HepG2 (cell line): ENCODE measurements at regions not wholly inside any gene's neighbourhood (a gene's known extent, or its start where the extent isn't known, plus 50 kb on each side); places are given as distances from the start of the nearest gene placed in this dataset.

ENCODE experiments used
- HOMEZ ChIP-seq: IDR thresholded peaks from 2 replicates; pipeline ENCODE4 v1.6.1; 2016; ENCODE audit warnings: low read depth
- KIAA2018 ChIP-seq: sonication (generic); formaldehyde crosslinking; IDR thresholded peaks from 2 replicates; pipeline ENCODE4 v1.5.0; 2020; ENCODE audit warnings: mild to moderate bottlenecking, missing genetic modification reagents, borderline replicate concordance
- MEIS1 ChIP-seq: sonication (generic); formaldehyde crosslinking; IDR thresholded peaks from 2 replicates; pipeline ENCODE4 v1.9.0; 2021; ENCODE audit warnings: mild to moderate bottlenecking, missing genetic modification reagents, moderate library complexity, borderline replicate concordance
- NCOA1 ChIP-seq: sonication (generic); formaldehyde crosslinking; IDR thresholded peaks from 2 replicates; pipeline ENCODE4 v1.9.0; 2021; ENCODE audit warnings: missing genetic modification reagents
- SPEN ChIP-seq: sonication (generic); formaldehyde crosslinking; IDR thresholded peaks from 2 replicates; pipeline ENCODE4 v1.5.1; 2020; ENCODE audit warnings: low read depth, mild to moderate bottlenecking, missing genetic modification reagents
- SRSF9 ChIP-seq: fragments of 200-400 bp; formaldehyde crosslinking; IDR thresholded peaks from 2 replicates; pipeline ENCODE4 v1.6.1; 2018; ENCODE audit warnings: borderline replicate concordance, mild to moderate bottlenecking, low read depth, low read length; ENCODE audit not compliant: insufficient read depth, poor library complexity, severe bottlenecking
- ZNF407 ChIP-seq: sonication (generic); formaldehyde crosslinking; IDR thresholded peaks from one replicate; pipeline ENCODE4 v1.5.1; 2020; ENCODE audit warnings: mild to moderate bottlenecking, missing genetic modification reagents; ENCODE audit errors: not compliant biosample characterization
- ZNF468 ChIP-seq: sonication (generic); formaldehyde crosslinking; IDR thresholded peaks from 2 replicates; pipeline ENCODE4 v1.8.0; 2022; ENCODE audit warnings: mild to moderate bottlenecking, moderate library complexity, missing genetic modification reagents
- ZNF7 ChIP-seq: IDR thresholded peaks from 2 replicates; pipeline ENCODE4 v1.6.1; 2016; ENCODE audit warnings: missing biosample characterization, missing genetic modification reagents

GRCh38 chr4:123545667-123546572 is 149.3 kb downstream of the SPRY1 start (continued):
- no peak for TF ChIP-seq ZNF468 (CRISPR knock-in tag)
- no peak for TF ChIP-seq ZNF7
- no peak for TF ChIP-seq SRSF9
- TF ChIP-seq HOMEZ, result no peak
- TF ChIP-seq KIAA2018 (CRISPR knock-in tag), result no peak
- TF ChIP-seq NCOA1 (CRISPR knock-in tag), result no peak
- no peak for TF ChIP-seq MEIS1
- TF ChIP-seq SPEN, result no peak
- no peak for TF ChIP-seq ZNF407 (CRISPR knock-in tag)
